DND-41 (cell line): ENCODE measurements at regions not wholly inside any gene's neighbourhood (a gene's known extent, or its start where the extent isn't known, plus 50 kb on each side); places are given as distances from the start of the nearest gene placed in this dataset.

Experiments used
- CTCF ChIP-seq: IDR thresholded peaks from 2 replicates; pipeline ENCODE4 v1.5.1; 2012; ENCODE audit warnings: borderline replicate concordance, low read length, moderate library complexity, mild to moderate bottlenecking; ENCODE audit not compliant: poor library complexity, severe bottlenecking; ENCODE audit errors: extremely low read depth
- EZH2 ChIP-seq: IDR thresholded peaks from 3 replicates; pipeline ENCODE4 v1.6.1; 2012; ENCODE audit warnings: borderline replicate concordance, low read depth, mild to moderate bottlenecking, moderate library complexity, low read length, inconsistent platforms; ENCODE audit not compliant: severe bottlenecking

GRCh38 chr5:92981001-92981400 lies 600.0 kb downstream of the NR2F1-AS1 start:
- TF ChIP-seq CTCF (no peak), EZH2 (no peak)
